IMR-90 (cell line): ENCODE measurements at regions not wholly inside any gene's neighbourhood (a gene's known extent, or its start where the extent isn't known, plus 50 kb on each side); places are given as distances from the start of the nearest gene placed in this dataset.
A peak's percentile ranks its signal among the peaks of the same experiment; 100 is the strongest.

ENCODE experiments used
- ATAC-seq: fragments of 200-7000 bp; cut with Tn5 transposase; 2 replicates; pipeline ENCODE4 v1.9.1; 2020; ENCODE audit warnings: low read depth, mild to moderate bottlenecking, moderate library complexity
- BruUV-seq: library from RNA; stranded (reverse); fragments of 400-500 nt; replicated peaks from 2 replicates; lab custom pipeline; 2021; lab: Mats Ljungman, UMichigan
- CTCF ChIA-PET: fragments of 300-600 bp; formaldehyde crosslinking; extraction: SDS; loops from one replicate; lab custom pipeline; 2021; ENCODE audit warnings: antibody characterized with exemption; lab: Yijun Ruan, JAX
- POLR2A ChIA-PET: fragments of 300-600 bp; sonication (Branson Sonifier 250); formaldehyde crosslinking; loops from one replicate; lab custom pipeline; 2022; ENCODE audit warnings: antibody characterized with exemption; ENCODE audit not compliant: unreplicated experiment; lab: Charles Lee
- DNase-seq: peaks from one replicate; pipeline ENCODE4 v3.0.0; 2013
- H2AFZ ChIP-seq: replicated peaks from 2 replicates; pipeline ENCODE3; 2013; ENCODE audit warnings: low read length, mild to moderate bottlenecking; ENCODE audit not compliant: poor library complexity
- H2AK5ac ChIP-seq: 2 replicates; pipeline ENCODE4 v1.6.1; 2013; ENCODE audit warnings: low read depth, low read length, inconsistent platforms
- H2AK9ac ChIP-seq: replicated peaks from 2 replicates; pipeline ENCODE3; 2013; ENCODE audit warnings: mild to moderate bottlenecking, low read depth, low read length, moderate library complexity; ENCODE audit not compliant: poor library complexity
- H2BK120ac ChIP-seq: 2 replicates; pipeline ENCODE4 v1.6.1; 2013; ENCODE audit warnings: low read depth, low read length, inconsistent platforms
- H2BK15ac ChIP-seq: 3 replicates; pipeline ENCODE4 v1.6.1; 2013; ENCODE audit warnings: low read depth, low read length, inconsistent platforms
- H2BK20ac ChIP-seq: 2 replicates; pipeline ENCODE4 v1.6.1; 2013; ENCODE audit warnings: low read depth, mild to moderate bottlenecking, inconsistent platforms, low read length, moderate library complexity
- H2BK5ac ChIP-seq: 2 replicates; pipeline ENCODE4 v1.6.1; 2013; ENCODE audit warnings: mild to moderate bottlenecking, low read depth, low read length, inconsistent platforms; ENCODE audit not compliant: poor library complexity, severe bottlenecking
- H3K14ac ChIP-seq: replicated peaks from 2 replicates; pipeline ENCODE4 v1.6.1; 2013; ENCODE audit warnings: low read depth, low read length, inconsistent platforms
- H3K18ac ChIP-seq: 2 replicates; pipeline ENCODE4 v1.6.1; 2013; ENCODE audit warnings: low read depth, low read length, control low read depth
- H3K23ac ChIP-seq: 2 replicates; pipeline ENCODE4 v1.6.1; 2013; ENCODE audit warnings: low read depth, low read length, inconsistent platforms
- H3K27ac ChIP-seq: 2 replicates; pipeline ENCODE4 v1.5.1; 2013; ENCODE audit warnings: mild to moderate bottlenecking, control low read depth, low read length; ENCODE audit not compliant: insufficient read depth
- H3K27me3 ChIP-seq: 2 replicates; pipeline ENCODE4 v1.6.1; 2013; ENCODE audit warnings: low read length; ENCODE audit not compliant: control insufficient read depth, insufficient read depth
- H3K36me3 ChIP-seq: 2 replicates; pipeline ENCODE4 v1.6.1; 2013; ENCODE audit warnings: low read length, mixed read lengths; ENCODE audit not compliant: control insufficient read depth, insufficient read depth
- H3K4ac ChIP-seq: 2 replicates; pipeline ENCODE4 v1.6.1; 2013; ENCODE audit warnings: low read depth, low read length, inconsistent platforms
- H3K4me1 ChIP-seq: 2 replicates; pipeline ENCODE4 v1.6.1; 2013; ENCODE audit warnings: low read length, mixed read lengths; ENCODE audit not compliant: control insufficient read depth, insufficient read depth
- H3K4me2 ChIP-seq: 2 replicates; pipeline ENCODE4 v1.6.1; 2013; ENCODE audit warnings: low read depth, mild to moderate bottlenecking, control low read depth, low read length, moderate library complexity
- H3K4me3 ChIP-seq: 2 replicates; pipeline ENCODE4 v1.5.1; 2013; ENCODE audit warnings: low read depth, mild to moderate bottlenecking, control low read depth, low read length, moderate library complexity; ENCODE audit not compliant: insufficient read depth
- H3K56ac ChIP-seq: 2 replicates; pipeline ENCODE4 v1.6.1; 2013; ENCODE audit warnings: low read length, inconsistent platforms; ENCODE audit not compliant: insufficient read depth; ENCODE audit errors: extremely low read depth
- H3K79me1 ChIP-seq, 2 experiments: 2 replicates each; pipeline ENCODE4 v1.6.1; 2013; ENCODE audit warnings: low read length in 2 of 2, inconsistent platforms in 1 of 2, low read depth in 1 of 2
- H3K9ac ChIP-seq: 2 replicates; pipeline ENCODE4 v1.6.1; 2013; ENCODE audit warnings: low read depth, low read length, control low read depth
- H3K9me1 ChIP-seq: 2 replicates; pipeline ENCODE4 v1.6.1; 2013; ENCODE audit warnings: low read length, inconsistent platforms; ENCODE audit not compliant: insufficient read depth
- H3K9me3 ChIP-seq: 2 replicates; pipeline ENCODE4 v1.6.1; 2013; ENCODE audit warnings: low read length; ENCODE audit not compliant: control insufficient read depth, insufficient read depth
- H4K20me1 ChIP-seq: 2 replicates; pipeline ENCODE4 v1.6.1; 2013; ENCODE audit warnings: low read length, inconsistent platforms; ENCODE audit not compliant: insufficient read depth
- H4K5ac ChIP-seq: 2 replicates; pipeline ENCODE4 v1.6.1; 2013; ENCODE audit warnings: mild to moderate bottlenecking, low read depth, low read length, control low read depth
- H4K8ac ChIP-seq, 2 experiments: 2 replicates each; pipeline ENCODE4 v1.6.1; 2013; ENCODE audit warnings: low read depth in 2 of 2, low read length in 2 of 2, control low read depth in 1 of 2, inconsistent platforms in 1 of 2
- H4K91ac ChIP-seq: 2 replicates; pipeline ENCODE4 v1.6.1; 2013; ENCODE audit warnings: low read depth, low read length, inconsistent platforms; ENCODE audit not compliant: insufficient read depth
- BHLHE40 ChIP-seq: fragments of 150-350 bp; IDR thresholded peaks from 2 replicates; pipeline ENCODE4 v1.6.1; 2016; ENCODE audit warnings: mild to moderate bottlenecking, low read depth, low read length
- CEBPB ChIP-seq: IDR thresholded peaks from 2 replicates; pipeline ENCODE4 v1.6.1; 2012; ENCODE audit warnings: low read depth, low read length, improper control_type of control experiment
- CHD1 ChIP-seq: IDR thresholded peaks from 2 replicates; pipeline ENCODE4 v1.6.1; 2012; ENCODE audit warnings: low read depth, low read length, improper control_type of control experiment
- ELK1 ChIP-seq: fragments of 150-350 bp; IDR thresholded peaks from 2 replicates; pipeline ENCODE4 v1.6.1; 2016; ENCODE audit warnings: low read depth, mild to moderate bottlenecking, low read length, moderate library complexity, borderline replicate concordance
- FOS ChIP-seq: fragments of 150-350 bp; IDR thresholded peaks from 2 replicates; pipeline ENCODE4 v1.6.1; 2016; ENCODE audit warnings: low read depth, low read length
- MAFK ChIP-seq: IDR thresholded peaks from 2 replicates; pipeline ENCODE4 v1.6.1; 2012; ENCODE audit warnings: low read depth, low read length, improper control_type of control experiment
- MAZ ChIP-seq: IDR thresholded peaks from 2 replicates; pipeline ENCODE4 v1.6.1; 2012; ENCODE audit warnings: low read depth, mild to moderate bottlenecking, low read length, improper control_type of control experiment, moderate library complexity, borderline replicate concordance
- MXI1 ChIP-seq: IDR thresholded peaks from 2 replicates; pipeline ENCODE4 v1.6.1; 2012; ENCODE audit warnings: low read depth, mild to moderate bottlenecking, low read length, moderate library complexity, borderline replicate concordance
- NFE2L2 ChIP-seq: fragments of 150-350 bp; IDR thresholded peaks from 2 replicates; pipeline ENCODE4 v1.6.1; 2016; ENCODE audit warnings: low read depth, mild to moderate bottlenecking, low read length
- POLR2A ChIP-seq: IDR thresholded peaks from 2 replicates; pipeline ENCODE4 v1.6.1; 2012; ENCODE audit warnings: mild to moderate bottlenecking, low read depth, low read length
- RAD21 ChIP-seq: IDR thresholded peaks from 2 replicates; pipeline ENCODE4 v1.6.1; 2012; ENCODE audit warnings: low read length, improper control_type of control experiment
- RCOR1 ChIP-seq: IDR thresholded peaks from 2 replicates; pipeline ENCODE4 v1.6.1; 2012; ENCODE audit warnings: mild to moderate bottlenecking, low read length, improper control_type of control experiment; ENCODE audit not compliant: insufficient replicate concordance
- RFX5 ChIP-seq: IDR thresholded peaks from 2 replicates; pipeline ENCODE4 v1.8.0; 2012; ENCODE audit warnings: low read depth, mild to moderate bottlenecking, low read length, moderate library complexity
- SMC3 ChIP-seq: fragments of 150-350 bp; IDR thresholded peaks from 2 replicates; pipeline ENCODE4 v1.6.1; 2016; ENCODE audit warnings: low read depth, mild to moderate bottlenecking, antibody characterized with exemption, low read length, moderate library complexity
- WGBS, 2 experiments: methylation state at CpG; one replicate each; pipeline versions ENCODE4 v1.1.5 to v1.1.7; 2013; ENCODE audit warnings: missing lambda C conversion rate in 2 of 2; ENCODE audit not compliant: insufficient read length in 1 of 2; ENCODE audit errors: extremely low coverage in 2 of 2; 5-methylcytosine and 5-hydroxymethylcytosine counted together
- dilution Hi-C: fragments of 300-500 bp; cut with HindIII; formaldehyde crosslinking; loops from one replicate; pipeline ENCODE4 v1.14.3; 2018; ENCODE audit warnings: low sequenced_read_pairs; ENCODE audit not compliant: unreplicated experiment
- in situ Hi-C: fragments of 300-500 bp; cut with MboI; formaldehyde crosslinking; loops from 3 replicates; pipeline ENCODE4 v1.14.3; 2019; ENCODE audit warnings: low sequenced_read_pairs, inconsistent platforms, mixed read lengths
- intact Hi-C: fragments of 100-400 bp; cut with micrococcal nuclease; formaldehyde crosslinking; loops from 2 replicates; pipeline ENCODE4 v1.10.0; 2022
- TF ChIP-seq, protein P1 (sequence below): conservative IDR thresholded peaks from 2 replicates; pipeline ENCODE4 v1.5.1; 2012; ENCODE audit warnings: mild to moderate bottlenecking, low read depth, low read length, improper control_type of control experiment
- TF ChIP-seq, protein P2 (sequence below): fragments of 150-350 bp; IDR thresholded peaks from 2 replicates; pipeline ENCODE4 v1.6.1; 2017; ENCODE audit warnings: mild to moderate bottlenecking, antibody characterized with exemption, low read length, low read depth

GRCh38 chr7:19920166-19920565 is 146.7 kb upstream of the TMEM196 start:
- H4K91ac ChIP-seq = no peak overlapping the region
- H3K56ac ChIP-seq = no peak overlapping the region
- H2BK20ac ChIP-seq = no peak overlapping the region
- no peaks in the 10 kb centered on the region for H3K9me3 ChIP-seq
- no peaks in the 10 kb centered on the region for H3K79me1 ChIP-seq
- no peak overlapping the region; the same call in 1 of the 2 replicates for H3K4ac ChIP-seq
- no peaks in the 10 kb centered on the region for H3K4me1 ChIP-seq
- H2AFZ ChIP-seq = no peak overlapping the region
- H3K4me2 ChIP-seq = no peak overlapping the region
- H2BK15ac ChIP-seq = no peak overlapping the region
- dilution Hi-C loops (no loop called here), in situ Hi-C loops (no loop called here), intact Hi-C loops (no loop called here)
- ChIA-PET POLR2A (no interaction called here), CTCF (interaction anchor here (0.6 kb wide), 3 partner anchors 8 to 1046 kb away, joined by 3 read pairs; no protein-coding TSS in a partner anchor)
- no peak overlapping the region for H3K23ac ChIP-seq
- no peak overlapping the region for H3K9ac ChIP-seq
- no peaks in the 10 kb centered on the region for H4K20me1 ChIP-seq
- H2BK5ac ChIP-seq = no peak overlapping the region
- H2AK9ac ChIP-seq = no peak overlapping the region
- no peaks in the 10 kb centered on the region for H3K9me1 ChIP-seq
- TF ChIP-seq RCOR1 = no peak
- no peak for TF ChIP-seq BHLHE40
- no peak for TF ChIP-seq POLR2A
- no peak for TF ChIP-seq ELK1
- TF ChIP-seq, protein P1, sequence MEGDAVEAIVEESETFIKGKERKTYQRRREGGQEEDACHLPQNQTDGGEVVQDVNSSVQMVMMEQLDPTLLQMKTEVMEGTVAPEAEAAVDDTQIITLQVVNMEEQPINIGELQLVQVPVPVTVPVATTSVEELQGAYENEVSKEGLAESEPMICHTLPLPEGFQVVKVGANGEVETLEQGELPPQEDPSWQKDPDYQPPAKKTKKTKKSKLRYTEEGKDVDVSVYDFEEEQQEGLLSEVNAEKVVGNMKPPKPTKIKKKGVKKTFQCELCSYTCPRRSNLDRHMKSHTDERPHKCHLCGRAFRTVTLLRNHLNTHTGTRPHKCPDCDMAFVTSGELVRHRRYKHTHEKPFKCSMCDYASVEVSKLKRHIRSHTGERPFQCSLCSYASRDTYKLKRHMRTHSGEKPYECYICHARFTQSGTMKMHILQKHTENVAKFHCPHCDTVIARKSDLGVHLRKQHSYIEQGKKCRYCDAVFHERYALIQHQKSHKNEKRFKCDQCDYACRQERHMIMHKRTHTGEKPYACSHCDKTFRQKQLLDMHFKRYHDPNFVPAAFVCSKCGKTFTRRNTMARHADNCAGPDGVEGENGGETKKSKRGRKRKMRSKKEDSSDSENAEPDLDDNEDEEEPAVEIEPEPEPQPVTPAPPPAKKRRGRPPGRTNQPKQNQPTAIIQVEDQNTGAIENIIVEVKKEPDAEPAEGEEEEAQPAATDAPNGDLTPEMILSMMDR = no peak
- TF ChIP-seq, protein P2, sequence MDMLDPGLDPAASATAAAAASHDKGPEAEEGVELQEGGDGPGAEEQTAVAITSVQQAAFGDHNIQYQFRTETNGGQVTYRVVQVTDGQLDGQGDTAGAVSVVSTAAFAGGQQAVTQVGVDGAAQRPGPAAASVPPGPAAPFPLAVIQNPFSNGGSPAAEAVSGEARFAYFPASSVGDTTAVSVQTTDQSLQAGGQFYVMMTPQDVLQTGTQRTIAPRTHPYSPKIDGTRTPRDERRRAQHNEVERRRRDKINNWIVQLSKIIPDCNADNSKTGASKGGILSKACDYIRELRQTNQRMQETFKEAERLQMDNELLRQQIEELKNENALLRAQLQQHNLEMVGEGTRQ = no peak
- no peak for TF ChIP-seq RAD21
- no peak for TF ChIP-seq NFE2L2
- TF ChIP-seq FOS = no peak
- no peak for TF ChIP-seq CEBPB
- TF ChIP-seq MAZ = no peak
- TF ChIP-seq MAFK = no peak
- no peak for TF ChIP-seq SMC3
- TF ChIP-seq MXI1 = no peak
- TF ChIP-seq CHD1 = no peak
- no peak for TF ChIP-seq RFX5
- peak; percentile 41 for DNase-seq
- H3K4me3 ChIP-seq = no peak overlapping the region
- H3K27me3 ChIP-seq = no peaks in the 10 kb centered on the region
- BruUV-seq = no TSS peak
- no peak overlapping the region for H3K18ac ChIP-seq
- ATAC-seq = peak; percentile 73
- no peak overlapping the region for H4K8ac ChIP-seq
- H3K27ac ChIP-seq = no peak overlapping the region
- no peak overlapping the region for H3K14ac ChIP-seq
- H2AK5ac ChIP-seq = no peak overlapping the region
- no peak overlapping the region for H2BK120ac ChIP-seq
- no CpG with 5 or more reads among the region's 6 CpGs for WGBS, 2 experiments
- H4K5ac ChIP-seq = no peak overlapping the region
- H3K36me3 ChIP-seq = no peaks in the 10 kb centered on the region
